K562 (cell line): ENCODE measurements at regions not wholly inside any gene's neighbourhood (a gene's known extent, or its start where the extent isn't known, plus 50 kb on each side); places are given as distances from the start of the nearest gene placed in this dataset.

ENCODE experiments used
- ATAC-seq: fragments of 200-7000 bp; cut with Tn5 transposase; 3 replicates; pipeline ENCODE4 v1.9.1; 2020; ENCODE audit warnings: moderate library complexity
- BruUV-seq: library from RNA; stranded (reverse); fragments of 400-500 nt; replicated peaks from 2 replicates; lab custom pipeline; 2021; lab: Mats Ljungman, UMichigan
- CTCF ChIA-PET: fragments of 300-600 bp; formaldehyde crosslinking; extraction: SDS; loops from one replicate; lab custom pipeline; 2021; ENCODE audit warnings: low intra/inter-chr PET ratio; lab: Yijun Ruan, JAX
- POLR2A ChIA-PET: fragments of 300-600, 350-650 bp; sonication (Branson Sonifier 250); formaldehyde crosslinking; extraction: SDS; loops from one replicate; lab custom pipeline; 2021; ENCODE audit warnings: antibody characterized with exemption, inconsistent platforms; lab: Yijun Ruan, JAX
- DNase-seq, 4 experiments: peaks; one replicate each; pipeline versions ENCODE4 v3.0.0 to v3.0.0-alpha.2; 2011 to 2018; ENCODE audit warnings: low spot score in 3 of 4, mixed read lengths in 3 of 4; ENCODE audit errors: extremely low read depth in 1 of 4
- FAIRE-seq: peaks from 2 replicates; lab custom pipeline; 2011; peaks lifted over from hg19 to GRCh38; lab: Jason Lieb, UNC
- H2AFZ ChIP-seq: 2 replicates; pipeline ENCODE4 v1.6.0; 2011; ENCODE audit warnings: low read depth, low read length, control low read depth, inconsistent platforms
- H3K27ac ChIP-seq: fragments of 200-600 bp; 3 replicates; pipeline ENCODE4 v1.8.0; 2011; ENCODE audit warnings: low read depth, mild to moderate bottlenecking, control low read depth, inconsistent platforms, low read length, moderate library complexity, mixed read lengths; ENCODE audit errors: extremely low read depth
- H3K27me3 ChIP-seq, 2 experiments: fragments of 300-600 bp in 1 of 2; 2 replicates in 1 of 2; 3 replicates in 1 of 2; pipeline versions ENCODE4 v1.6.0 to v1.8.0; 2011; ENCODE audit warnings: inconsistent platforms in 2 of 2, low read length in 2 of 2, mild to moderate bottlenecking in 1 of 2, mixed read lengths in 1 of 2, moderate library complexity in 1 of 2; ENCODE audit not compliant: control insufficient read depth in 2 of 2, insufficient read depth in 2 of 2
- H3K36me3 ChIP-seq: fragments of 300-600 bp; 3 replicates; pipeline ENCODE4 v1.8.0; 2011; ENCODE audit warnings: mild to moderate bottlenecking, low read length, inconsistent platforms; ENCODE audit not compliant: control insufficient read depth, insufficient read depth
- H3K4me1 ChIP-seq, 2 experiments: fragments of 200-600 bp in 1 of 2; replicated peaks in 1 of 2; 2 replicates in 1 of 2; 3 replicates in 1 of 2; pipeline versions ENCODE4 v1.5.1 to v1.8.0; 2011; ENCODE audit warnings: inconsistent platforms in 2 of 2, low read length in 2 of 2, mild to moderate bottlenecking in 1 of 2, mixed read lengths in 1 of 2, moderate library complexity in 1 of 2; ENCODE audit not compliant: control insufficient read depth in 2 of 2, insufficient read depth in 2 of 2
- H3K4me2 ChIP-seq: 2 replicates; pipeline ENCODE4 v1.6.1; 2011; ENCODE audit warnings: low read length, control low read depth, inconsistent platforms, mixed read lengths; ENCODE audit not compliant: insufficient read depth
- H3K4me3 ChIP-seq: fragments of 200-600 bp; sonication (generic), shearing (Covaris generic); 2 replicates; pipeline ENCODE4 v1.5.1; 2016; ENCODE audit warnings: control low read depth, inconsistent platforms
- H3K79me2 ChIP-seq: fragments of 200-600 bp; 3 replicates; pipeline ENCODE4 v1.8.0; 2011; ENCODE audit warnings: low read length, inconsistent platforms; ENCODE audit not compliant: control insufficient read depth, insufficient read depth
- H3K9ac ChIP-seq, 2 experiments: 2 replicates each; pipeline versions ENCODE4 v1.6.0 to v1.6.1; 2011; ENCODE audit warnings: low read depth in 2 of 2, low read length in 2 of 2, control low read depth in 1 of 2, inconsistent platforms in 1 of 2, mild to moderate bottlenecking in 1 of 2, mixed read lengths in 1 of 2; ENCODE audit not compliant: insufficient read depth in 1 of 2
- H3K9me1 ChIP-seq: one replicate; pipeline ENCODE4 v1.6.0; 2011; ENCODE audit warnings: inconsistent platforms, mild to moderate bottlenecking, low read length, moderate library complexity; ENCODE audit not compliant: control insufficient read depth, insufficient read depth
- H3K9me3 ChIP-seq: replicated peaks from 2 replicates; pipeline ENCODE4 v1.5.1; 2011; ENCODE audit warnings: low read depth, low read length, inconsistent platforms; ENCODE audit not compliant: control insufficient read depth, insufficient read depth
- H4K20me1 ChIP-seq: replicated peaks from 2 replicates; pipeline ENCODE4 v1.6.1; 2011; ENCODE audit warnings: low read length, inconsistent platforms, mixed read lengths; ENCODE audit not compliant: control insufficient read depth, insufficient read depth
- CEBPB ChIP-seq: fragments of 450-650 bp; IDR thresholded peaks from 2 replicates; pipeline ENCODE4 v1.6.1; 2016; ENCODE audit warnings: missing genetic modification characterization, missing compliant biosample characterization
- CTBP1 ChIP-seq: fragments of 450-650 bp; IDR thresholded peaks from 2 replicates; pipeline ENCODE4 v1.6.1; 2016; ENCODE audit warnings: borderline replicate concordance
- DACH1 ChIP-seq: fragments of 450-650 bp; IDR thresholded peaks from 2 replicates; pipeline ENCODE4 v1.6.1; 2018; ENCODE audit not compliant: partially characterized antibody
- IFI16 ChIP-seq: fragments of 250-450 bp; sonication (Bioruptor Pico); IDR thresholded peaks from 2 replicates; pipeline ENCODE4 v2.1.2; 2022; ENCODE audit warnings: mild to moderate bottlenecking, inconsistent platforms
- NBN ChIP-seq: fragments of 450-650 bp; IDR thresholded peaks from 2 replicates; pipeline ENCODE4 v1.6.1; 2016; ENCODE audit warnings: low read depth, mild to moderate bottlenecking
- NCOA2 ChIP-seq, 2 experiments: fragments of 450-650 bp; IDR thresholded peaks; 2 replicates each; pipeline ENCODE4 v1.6.1; 2018; ENCODE audit warnings: mild to moderate bottlenecking in 2 of 2, moderate library complexity in 1 of 2; ENCODE audit not compliant: partially characterized antibody in 2 of 2
- NFIX ChIP-seq: fragments of 250-450 bp; sonication (Bioruptor Pico); IDR thresholded peaks from 2 replicates; pipeline ENCODE4 v1.4.0; 2020; ENCODE audit warnings: low read depth, mild to moderate bottlenecking, moderate library complexity
- NR3C1 ChIP-seq: sonication (generic); formaldehyde crosslinking; IDR thresholded peaks from 2 replicates; pipeline ENCODE4 v1.8.1; 2022; ENCODE audit warnings: missing genetic modification reagents
- RHOXF2B ChIP-seq: fragments of 250-450 bp; sonication (Bioruptor Pico); conservative IDR thresholded peaks from 2 replicates; pipeline ENCODE4 v1.5.1; 2021
- ZBTB2 ChIP-seq: fragments of 450-650 bp; IDR thresholded peaks from 2 replicates; pipeline ENCODE4 v1.6.1; 2016; ENCODE audit warnings: antibody characterized with exemption
- ZBTB9 ChIP-seq: fragments of 450-650 bp; formaldehyde crosslinking; IDR thresholded peaks from 2 replicates; pipeline ENCODE4 v1.4.0; 2020; ENCODE audit warnings: mild to moderate bottlenecking, moderate library complexity
- ZNF431 ChIP-seq: sonication (generic); formaldehyde crosslinking; IDR thresholded peaks from 2 replicates; pipeline ENCODE4 v1.8.0; 2022; ENCODE audit warnings: mild to moderate bottlenecking, missing genetic modification reagents
- WGBS: fragments of 100-300 bp; shearing (Covaris generic); methylation state at CpG from one replicate; pipeline ENCODE4 v1.1.6; 2016; ENCODE audit warnings: low coverage, mixed read lengths; ENCODE audit not compliant: insufficient coverage; ENCODE audit errors: missing lambda C conversion rate; 5-methylcytosine and 5-hydroxymethylcytosine counted together
- in situ Hi-C: fragments of 300-500 bp; cut with MboI; formaldehyde crosslinking; loops from 4 replicates; pipeline ENCODE4 v1.15.0; 2018; ENCODE audit warnings: inconsistent platforms, mixed read lengths
- intact Hi-C: fragments of 100-400 bp; cut with micrococcal nuclease; formaldehyde crosslinking; loops from 2 replicates; pipeline ENCODE4 v1.14.2; 2022
- TF ChIP-seq, protein P1 (sequence below): fragments of 250-450 bp; sonication (Bioruptor Pico); IDR thresholded peaks from 2 replicates; pipeline ENCODE4 v1.8.0; 2022; ENCODE audit warnings: moderate library complexity, mild to moderate bottlenecking, inconsistent platforms

DNA sequence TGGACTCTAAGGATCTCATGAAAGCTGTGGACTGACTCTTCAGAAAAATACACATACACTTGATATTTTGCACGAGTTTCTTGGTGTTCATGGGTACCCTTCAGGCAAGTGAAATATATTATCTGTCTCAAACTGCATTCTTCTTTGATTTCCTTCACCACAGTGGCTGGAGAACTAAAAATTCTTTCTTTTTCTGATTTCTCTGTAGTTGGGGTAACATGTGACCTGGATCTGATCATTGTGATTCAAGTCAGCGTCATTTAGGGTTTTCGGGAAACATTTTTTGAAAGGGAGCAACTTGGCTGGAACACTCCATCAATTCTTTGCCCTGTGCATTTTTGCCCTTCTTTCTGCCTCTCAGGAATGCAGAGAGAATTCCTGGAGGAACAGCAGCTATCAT is 205.8 kb downstream of the OR2B2 start:
- POLR2A ChIA-PET = interaction anchor here (0.6 to 1.4 kb wide), 5 partner anchors 8 to 572 kb away, joined by 3 to 4 read pairs (median 4); a partner anchor contains a TSS
- CTCF ChIA-PET = no interaction called here

More for the DNA sequence above, 205.8 kb downstream of the OR2B2 start:
- Histone ChIP-seq H3K4me3 (no peak overlapping the region), H4K20me1 (no peaks in the 10 kb centered on the region), H3K27ac (no peak overlapping the region), H3K9ac (no peak overlapping the region), H3K79me2 (no peaks in the 10 kb centered on the region), H3K9me1 (no peaks in the 10 kb centered on the region), H3K9me3 (no peaks in the 10 kb centered on the region), H3K4me2 (no peak overlapping the region), H3K36me3 (peaks cover 51% of the 10 kb centered on the region), H3K4me1 (no peaks in the 10 kb centered on the region), H3K27me3 (no peaks in the 10 kb centered on the region), H2AFZ (no peak overlapping the region)
- TF ChIP-seq NCOA2 (IDR thresholded peaks at IDR 0.05; ENCODE audit: partially characterized antibody in 2 of 2) (no peak), ZBTB2 (no peak), RHOXF2B (no peak), CEBPB (tag) (no peak), DACH1 (no peak), NFIX (CRISPR knock-in tag) (no peak), CTBP1 (no peak), ZNF431 (CRISPR knock-in tag) (no peak), NBN (no peak), NR3C1 (no peak), IFI16 (CRISPR knock-in tag) (no peak), ZBTB9 (CRISPR knock-in tag) (no peak)
- TF ChIP-seq, protein P1, sequence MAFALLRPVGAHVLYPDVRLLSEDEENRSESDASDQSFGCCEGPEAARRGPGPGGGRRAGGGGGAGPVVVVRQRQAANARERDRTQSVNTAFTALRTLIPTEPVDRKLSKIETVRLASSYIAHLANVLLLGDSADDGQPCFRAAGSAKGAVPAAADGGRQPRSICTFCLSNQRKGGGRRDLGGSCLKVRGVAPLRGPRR (CRISPR knock-in tag) = no peak
- 73% methylated on average over 3 of the region's 3 CpGs for WGBS
- ATAC-seq (no peak), FAIRE-seq (no peak), DNase-seq (no peak)
- no TSS peak for BruUV-seq
- intact Hi-C loops (no loop called here), in situ Hi-C loops (no loop called here)
